Cardiac septum (tissue), 1 donor: ENCODE measurements at regions not wholly inside any gene's neighbourhood (a gene's known extent, or its start where the extent isn't known, plus 50 kb on each side); places are given as distances from the start of the nearest gene placed in this dataset.

Source experiments
- DNase-seq: peaks from one replicate; pipeline ENCODE4 v3.0.0-alpha.2; 2020; ENCODE audit warnings: low spot score
- intact Hi-C: fragments of 100-400 bp; cut with DNase I; formaldehyde crosslinking; loops from one replicate; pipeline ENCODE4 v1.14.0; 2022
- donor health status: DM: no; HTN: no; CAD: no.

- DNase-seq, result no peak
- intact Hi-C loops, result loop anchor here (10.0 kb wide), 1 partner anchor 674 kb away; the partner anchor contains the start of gene MARCKS
Observed at GRCh38 chr6:113181164-113181563, 676.0 kb upstream of the MARCKS start.

DNA sequence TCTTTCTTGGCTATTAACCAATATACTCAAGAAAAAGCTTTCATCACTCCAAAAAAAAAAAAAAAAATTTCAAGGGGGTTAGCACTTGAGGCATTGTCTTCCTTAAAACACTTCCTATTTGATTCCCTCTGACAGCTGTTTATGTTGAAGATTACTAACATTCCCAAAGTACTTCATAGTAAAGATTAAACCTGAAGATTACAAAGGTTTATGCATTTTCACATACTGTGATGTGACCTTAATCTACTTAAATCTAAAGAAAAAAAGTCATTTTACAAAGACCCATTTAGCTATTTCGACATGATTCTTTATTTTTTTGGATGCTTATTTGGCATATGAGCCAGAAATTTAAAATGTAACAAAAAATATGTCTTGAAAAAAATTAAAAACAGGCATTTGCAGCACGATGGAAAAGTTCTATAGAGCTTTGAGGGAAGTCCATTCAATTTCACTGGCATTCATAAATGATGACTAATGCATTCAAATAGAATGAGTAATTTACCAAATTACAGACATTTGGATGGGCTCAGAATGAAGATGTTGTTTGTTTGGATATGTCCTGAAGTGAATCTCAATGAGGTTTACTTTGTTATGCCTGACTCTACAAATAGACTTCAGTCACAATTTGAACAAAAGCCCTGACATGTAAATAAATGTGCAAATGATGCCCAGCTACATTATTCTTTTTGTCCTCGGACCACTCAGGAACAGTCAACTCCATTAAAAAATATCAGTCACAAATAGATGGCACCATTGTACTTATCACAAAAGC is 674.6 kb upstream of the MARCKS start:
- no peak for DNase-seq
- intact Hi-C loops, result loop anchor here (10.0 kb wide), 1 partner anchor 672 kb away; the partner anchor contains the start of gene MARCKS

GRCh38 chr6:113184291-113184690 is 672.9 kb upstream of the MARCKS start:
- intact Hi-C loops, result loop anchor here (10.0 kb wide), 1 partner anchor 671 kb away; the partner anchor contains the start of gene MARCKS
- no peak for DNase-seq

- intact Hi-C loops, result loop anchor here (10.0 kb wide), 1 partner anchor 670 kb away; the partner anchor contains the start of gene MARCKS
- peak; percentile 79 for DNase-seq
Observed at GRCh38 chr6:113184736-113185135, 672.4 kb upstream of the MARCKS start.

GRCh38 chr6:113185299-113185698 is 671.8 kb upstream of the MARCKS start:
- intact Hi-C loops, result loop anchor here (10.0 kb wide), 1 partner anchor 670 kb away; the partner anchor contains the start of gene MARCKS
- no peak for DNase-seq

DNA sequence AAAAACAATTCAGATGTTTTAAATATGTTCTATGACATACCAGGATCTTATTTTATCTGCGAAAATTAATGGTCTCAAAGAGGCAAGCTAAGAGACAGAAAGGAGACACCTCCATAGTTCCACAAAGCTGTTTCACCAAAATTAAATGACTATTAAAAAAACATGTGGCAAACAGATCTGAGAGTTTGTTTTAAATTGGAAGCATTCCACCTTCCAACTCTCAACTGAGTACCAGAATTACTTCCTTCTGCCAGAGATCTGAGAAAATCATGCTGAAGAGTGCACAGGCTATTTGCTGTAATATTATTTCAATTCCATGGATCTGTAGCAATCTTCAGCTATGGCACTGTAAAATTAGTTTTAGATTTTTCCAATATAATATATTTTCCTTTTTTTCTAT is 669.5 kb upstream of the MARCKS start:
- DNase-seq, result no peak
- intact Hi-C loops, result loop anchor here (10.0 kb wide), 1 partner anchor 667 kb away; the partner anchor contains the start of gene MARCKS

DNA sequence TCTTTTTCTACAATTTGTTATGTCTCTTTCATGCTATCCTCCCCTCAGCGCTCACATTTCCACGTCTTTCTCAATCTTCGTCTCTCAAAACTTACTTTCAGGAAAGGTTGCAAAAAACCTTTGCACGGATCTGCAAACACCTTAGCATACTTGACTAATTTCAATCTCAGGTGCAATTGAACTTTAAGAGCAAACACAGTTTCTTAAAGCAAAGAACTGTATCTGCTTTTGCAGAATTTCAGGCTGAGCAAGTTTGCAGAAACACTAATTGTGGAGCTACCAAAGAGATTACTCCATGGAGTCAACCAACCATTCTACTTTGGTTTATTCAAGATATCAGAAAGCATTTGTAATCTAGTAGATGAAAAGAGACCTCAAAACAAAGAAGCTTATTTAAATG is 668.2 kb upstream of the MARCKS start:
- no peak for DNase-seq
- intact Hi-C loops, result loop anchor here (10.0 kb wide), 1 partner anchor 666 kb away; the partner anchor contains the start of gene MARCKS

GRCh38 chr6:113190170-113190569 is 667.0 kb upstream of the MARCKS start:
- intact Hi-C loops, result no loop called here
- DNase-seq, result no peak

GRCh38 chr6:113194090-113194489 is 663.1 kb upstream of the MARCKS start:
- DNase-seq, result no peak
- intact Hi-C loops, result no loop called here

- DNase-seq, result no peak
- intact Hi-C loops, result no loop called here
Observed at GRCh38 chr6:113202852-113203714, 654.1 kb upstream of the MARCKS start.

- intact Hi-C loops, result no loop called here
- DNase-seq, result no peak
Observed at GRCh38 chr6:113203715-113204110, 653.4 kb upstream of the MARCKS start.

GRCh38 chr6:113205553-113205952 is 651.6 kb upstream of the MARCKS start:
- DNase-seq, result no peak

GRCh38 chr6:113208726-113209125 is 648.4 kb upstream of the MARCKS start:
- intact Hi-C loops, result no loop called here
- no peak for DNase-seq

More at GRCh38 chr6:113205553-113205952, 651.6 kb upstream of the MARCKS start:
- intact Hi-C loops, result no loop called here

- intact Hi-C loops, result no loop called here
- DNase-seq, result no peak
Observed at GRCh38 chr6:113209315-113209714, 647.8 kb upstream of the MARCKS start.

- intact Hi-C loops, result no loop called here
- no peak for DNase-seq
Observed at GRCh38 chr6:113211170-113211569, 646.0 kb upstream of the MARCKS start.

DNA sequence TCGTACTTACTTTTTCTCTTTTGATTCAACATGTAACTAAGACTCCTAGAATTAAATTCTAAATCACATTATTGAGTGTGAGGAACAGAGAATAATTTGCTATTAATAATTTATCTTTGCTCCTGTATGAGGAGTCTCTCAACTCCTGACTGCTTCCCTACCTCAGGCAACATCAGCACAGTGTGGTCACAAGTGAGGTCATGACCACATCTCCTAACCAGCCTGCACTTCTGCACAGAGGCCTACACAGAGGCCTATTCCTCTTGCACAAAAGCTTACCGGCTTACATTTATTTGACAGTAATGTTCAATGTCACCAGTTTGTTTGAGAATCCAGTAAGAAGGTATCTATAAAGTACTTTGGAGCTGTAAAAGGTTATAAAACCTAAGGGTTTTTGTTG is 637.4 kb upstream of the MARCKS start:
- intact Hi-C loops, result no loop called here
- DNase-seq, result no peak

DNA sequence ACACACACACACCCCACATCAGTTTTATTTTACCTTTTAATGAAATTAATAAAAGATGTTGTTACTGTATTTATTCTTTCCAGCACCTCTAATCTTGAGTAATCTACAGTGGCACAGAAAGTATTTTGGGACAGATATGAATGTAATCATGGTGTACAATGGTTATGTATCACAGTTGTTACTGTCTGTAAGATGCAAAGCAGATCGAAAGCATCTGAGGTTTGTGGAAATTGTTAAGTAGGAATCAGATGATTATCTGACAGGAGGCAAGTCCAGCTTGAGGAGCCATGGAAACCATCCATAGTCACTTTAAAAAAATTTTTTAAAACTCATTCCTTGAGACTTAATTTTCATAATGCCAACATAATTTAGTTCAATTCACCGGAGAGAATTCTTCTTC is 636.3 kb upstream of the MARCKS start:
- no peak for DNase-seq
- intact Hi-C loops, result no loop called here

- no peak for DNase-seq
- intact Hi-C loops, result no loop called here
Observed at GRCh38 chr6:113221850-113222249, 635.3 kb upstream of the MARCKS start.

DNA sequence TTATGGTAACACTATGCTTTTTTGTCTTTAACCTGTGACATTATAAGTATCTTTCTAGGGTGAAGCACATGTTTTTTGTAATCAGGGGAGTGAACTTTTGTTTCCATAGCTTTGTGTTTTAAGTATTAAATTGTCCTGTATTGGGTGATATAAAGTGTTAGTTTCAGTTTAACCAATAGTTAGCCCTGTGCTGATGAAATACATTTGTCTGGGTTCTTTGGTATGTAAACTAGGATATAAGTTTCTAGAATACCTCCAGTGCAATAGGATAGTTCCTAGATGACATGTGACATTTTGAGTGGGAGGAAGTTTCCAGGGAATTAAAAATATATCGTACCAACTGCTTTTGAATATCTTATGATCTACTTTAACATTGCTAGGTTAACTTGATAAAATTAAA is 611.0 kb upstream of the MARCKS start:
- intact Hi-C loops, result no loop called here
- no peak for DNase-seq

DNA sequence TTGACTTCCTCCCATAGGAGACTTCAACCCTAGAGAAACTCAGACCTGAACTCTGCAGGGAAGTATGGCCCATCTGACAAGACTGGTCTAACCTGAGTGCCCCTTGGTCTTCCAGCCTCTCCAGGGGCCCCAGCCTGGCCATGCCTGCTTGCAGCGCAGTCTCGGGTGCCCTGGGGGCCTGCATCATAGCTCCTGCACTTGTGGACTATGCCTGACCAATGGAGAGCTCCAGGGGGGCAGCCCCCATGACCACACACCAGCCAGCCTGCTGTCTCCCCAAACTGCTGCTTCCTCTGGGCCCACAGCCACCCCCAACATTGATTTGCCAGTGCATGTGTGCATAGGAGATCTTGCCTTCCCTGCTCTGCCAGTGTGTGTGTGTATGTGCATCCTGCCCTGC is 608.6 kb upstream of the MARCKS start:
- DNase-seq, result no peak

More for the DNA sequence above, 608.6 kb upstream of the MARCKS start:
- intact Hi-C loops, result no loop called here
